H1 (cell line): ENCODE measurements at regions not wholly inside any gene's neighbourhood (a gene's known extent, or its start where the extent isn't known, plus 50 kb on each side); places are given as distances from the start of the nearest gene placed in this dataset.

Experiments used
- BCL11A ChIP-seq, 2 experiments: IDR thresholded peaks; one replicate each; pipeline ENCODE4 v1.6.1; 2011; ENCODE audit warnings: low read depth in 2 of 2, low read length in 2 of 2, mild to moderate bottlenecking in 2 of 2
- CEBPB ChIP-seq: IDR thresholded peaks from 2 replicates; pipeline ENCODE4 v1.6.1; 2012; ENCODE audit warnings: low read depth, low read length
- EGR1 ChIP-seq: IDR thresholded peaks from 2 replicates; pipeline ENCODE4 v1.6.1; 2011; ENCODE audit warnings: low read depth, low read length, borderline replicate concordance
- EP300 ChIP-seq, 2 experiments: IDR thresholded peaks; 1 replicate in 1 of 2; 2 replicates in 1 of 2; pipeline ENCODE4 v1.6.1; 2011 to 2012; ENCODE audit warnings: low read depth in 2 of 2, low read length in 2 of 2, mild to moderate bottlenecking in 2 of 2, borderline replicate concordance in 1 of 2, inconsistent platforms in 1 of 2, moderate library complexity in 1 of 2
- EZH2 ChIP-seq: fragments of 200-600 bp; sonication (generic); IDR thresholded peaks from 2 replicates; pipeline ENCODE4 v1.7.1; 2012; ENCODE audit warnings: low read depth, mild to moderate bottlenecking, moderate library complexity, low read length, inconsistent platforms; ENCODE audit not compliant: severe bottlenecking
- HDAC2 ChIP-seq, 2 experiments: fragments of 300-600 bp in 1 of 2; sonication (generic) in 1 of 2; IDR thresholded peaks; 2 replicates each; pipeline ENCODE4 v1.6.1; 2011 to 2012; ENCODE audit warnings: low read depth in 2 of 2, low read length in 2 of 2, mild to moderate bottlenecking in 2 of 2, moderate library complexity in 2 of 2, borderline replicate concordance in 1 of 2, inconsistent platforms in 1 of 2
- POLR2A ChIP-seq, 2 experiments: IDR thresholded peaks; 1 replicate in 1 of 2; 2 replicates in 1 of 2; pipeline ENCODE4 v1.6.1; 2011; ENCODE audit warnings: low read depth in 2 of 2, low read length in 2 of 2, mild to moderate bottlenecking in 2 of 2; ENCODE audit errors: control extremely low read depth in 1 of 2
- ZNF274 ChIP-seq: IDR thresholded peaks from 2 replicates; pipeline ENCODE4 v1.7.0; 2012; ENCODE audit warnings: low read length, borderline replicate concordance; ENCODE audit errors: extremely low read depth
- TF ChIP-seq, protein P1 (sequence below), 3 experiments: IDR thresholded peaks; 1 replicate in 2 of 3; 2 replicates in 1 of 3; pipeline versions ENCODE4 v1.5.1 to v1.6.1; 2011; ENCODE audit warnings: low read length in 3 of 3, mild to moderate bottlenecking in 3 of 3, inconsistent platforms in 2 of 3, low read depth in 1 of 3, moderate library complexity in 1 of 3; ENCODE audit not compliant: insufficient read depth in 1 of 3; ENCODE audit errors: control extremely low read depth in 1 of 3

GRCh38 chr3:10623578-10624275 is 118.3 kb upstream of the ATP2B2 start:
- TF ChIP-seq ZNF274 (no peak), CEBPB (no peak), EGR1 (no peak), POLR2A (IDR thresholded peaks at IDR 0.05; ENCODE audit: control extremely low read depth in 1 of 2, low read depth in 2 of 2, low read length in 2 of 2) (no peak), BCL11A (IDR thresholded peaks at IDR 0.05; ENCODE audit: low read depth in 2 of 2, low read length in 2 of 2) (no peak), EZH2 (no peak), EP300 (IDR thresholded peaks at IDR 0.05; ENCODE audit: borderline replicate concordance in 1 of 2, low read depth in 2 of 2, low read length in 2 of 2) (no peak), HDAC2 (IDR thresholded peaks at IDR 0.05; ENCODE audit: borderline replicate concordance in 1 of 2, low read depth in 2 of 2, low read length in 2 of 2) (no peak)
- TF ChIP-seq, protein P1, sequence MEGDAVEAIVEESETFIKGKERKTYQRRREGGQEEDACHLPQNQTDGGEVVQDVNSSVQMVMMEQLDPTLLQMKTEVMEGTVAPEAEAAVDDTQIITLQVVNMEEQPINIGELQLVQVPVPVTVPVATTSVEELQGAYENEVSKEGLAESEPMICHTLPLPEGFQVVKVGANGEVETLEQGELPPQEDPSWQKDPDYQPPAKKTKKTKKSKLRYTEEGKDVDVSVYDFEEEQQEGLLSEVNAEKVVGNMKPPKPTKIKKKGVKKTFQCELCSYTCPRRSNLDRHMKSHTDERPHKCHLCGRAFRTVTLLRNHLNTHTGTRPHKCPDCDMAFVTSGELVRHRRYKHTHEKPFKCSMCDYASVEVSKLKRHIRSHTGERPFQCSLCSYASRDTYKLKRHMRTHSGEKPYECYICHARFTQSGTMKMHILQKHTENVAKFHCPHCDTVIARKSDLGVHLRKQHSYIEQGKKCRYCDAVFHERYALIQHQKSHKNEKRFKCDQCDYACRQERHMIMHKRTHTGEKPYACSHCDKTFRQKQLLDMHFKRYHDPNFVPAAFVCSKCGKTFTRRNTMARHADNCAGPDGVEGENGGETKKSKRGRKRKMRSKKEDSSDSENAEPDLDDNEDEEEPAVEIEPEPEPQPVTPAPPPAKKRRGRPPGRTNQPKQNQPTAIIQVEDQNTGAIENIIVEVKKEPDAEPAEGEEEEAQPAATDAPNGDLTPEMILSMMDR (IDR thresholded peaks at IDR 0.05; ENCODE audit: control extremely low read depth in 1 of 3, insufficient read depth in 1 of 3, low read depth in 1 of 3, low read length in 3 of 3), result no peak
